ENCODE measurements at regions not wholly inside any gene's neighbourhood (a gene's known extent, or its start where the extent isn't known, plus 50 kb on each side); places are given as distances from the start of the nearest gene placed in this dataset.

GRCh38 chr18:56270671-56271250 is 367.6 kb downstream of the TXNL1 start:
- no peak for DNase-seq
- Mint-ChIP-seq H3K4me3 (ENCODE audit: unreplicated experiment) (no peak overlapping the region), H3K27ac (ENCODE audit: unreplicated experiment) (no peak overlapping the region), H3K9me3 (ENCODE audit: unreplicated experiment) (no peaks in the 10 kb centered on the region), H3K4me1 (ENCODE audit: low read depth, unreplicated experiment) (no peaks in the 10 kb centered on the region), H3K27me3 (ENCODE audit: insufficient read depth, unreplicated experiment) (peaks cover 11% of the 10 kb centered on the region), H3K36me3 (ENCODE audit: insufficient read depth, unreplicated experiment) (no peaks in the 10 kb centered on the region)
- H3K9me3 ChIP-seq = no peaks in the 10 kb centered on the region
- ChIA-PET CTCF (no interaction called here), POLR2A (no interaction called here)
- no peaks in the 10 kb centered on the region for H3K4me1 ChIP-seq
- intact Hi-C loops (cut with micrococcal nuclease; ENCODE audit: unreplicated experiment) = no loop called here
- no peaks in the 10 kb centered on the region for H3K36me3 ChIP-seq (ENCODE audit: control insufficient read depth, insufficient read depth, low read length)
- H3K27me3 ChIP-seq (replicated peaks; ENCODE audit: control insufficient read depth, insufficient read depth, low read length) = no peaks in the 10 kb centered on the region
- H3K4me3 ChIP-seq (ENCODE audit: low read depth, low read length) = no peak overlapping the region
- TF ChIP-seq CTCF (IDR thresholded peaks at IDR 0.05; ENCODE audit: insufficient read depth in 1 of 2, low read depth in 1 of 2, low read length in 1 of 2, severe bottlenecking in 1 of 2, unreplicated experiment in 1 of 2) = no peak
- no TSS peak for BruUV-seq (replicated peaks)

- Histone ChIP-seq H3K27me3 (replicated peaks; ENCODE audit: control insufficient read depth, insufficient read depth, low read length) (no peaks in the 10 kb centered on the region), H3K4me3 (ENCODE audit: low read depth, low read length) (no peak overlapping the region), H3K36me3 (ENCODE audit: control insufficient read depth, insufficient read depth, low read length) (no peaks in the 10 kb centered on the region), H3K4me1 (no peaks in the 10 kb centered on the region), H3K9me3 (no peaks in the 10 kb centered on the region)
- peaks cover 11% of the 10 kb centered on the region for H3K27me3 Mint-ChIP-seq (ENCODE audit: insufficient read depth, unreplicated experiment)
- POLR2A ChIA-PET = no interaction called here
- intact Hi-C loops (cut with micrococcal nuclease; ENCODE audit: unreplicated experiment) = no loop called here
- DNase-seq = no peak
- TF ChIP-seq CTCF (IDR thresholded peaks at IDR 0.05; ENCODE audit: insufficient read depth in 1 of 2, low read depth in 1 of 2, low read length in 1 of 2, severe bottlenecking in 1 of 2, unreplicated experiment in 1 of 2) = no peak
- CTCF ChIA-PET = no interaction called here
- no peaks in the 10 kb centered on the region for H3K9me3 Mint-ChIP-seq (ENCODE audit: unreplicated experiment)
- no peaks in the 10 kb centered on the region for H3K4me1 Mint-ChIP-seq (ENCODE audit: low read depth, unreplicated experiment)
- H3K4me3 Mint-ChIP-seq (ENCODE audit: unreplicated experiment) = no peak overlapping the region
- no peaks in the 10 kb centered on the region for H3K36me3 Mint-ChIP-seq (ENCODE audit: insufficient read depth, unreplicated experiment)
- no TSS peak for BruUV-seq (replicated peaks)
- H3K27ac Mint-ChIP-seq (ENCODE audit: unreplicated experiment) = no peak overlapping the region
Measured at GRCh38 chr18:56269958-56270357, 368.4 kb downstream of the TXNL1 start.

GRCh38 chr18:56268952-56269351 is 369.4 kb downstream of the TXNL1 start:
- peaks cover 11% of the 10 kb centered on the region for H3K27me3 Mint-ChIP-seq (ENCODE audit: insufficient read depth, unreplicated experiment)
- no peaks in the 10 kb centered on the region for H3K36me3 Mint-ChIP-seq (ENCODE audit: insufficient read depth, unreplicated experiment)
- DNase-seq = no peak
- H3K9me3 Mint-ChIP-seq (ENCODE audit: unreplicated experiment) = no peaks in the 10 kb centered on the region
- ChIA-PET POLR2A (no interaction called here), CTCF (no interaction called here)
- no peaks in the 10 kb centered on the region for H3K36me3 ChIP-seq (ENCODE audit: control insufficient read depth, insufficient read depth, low read length)
- H3K4me3 Mint-ChIP-seq (ENCODE audit: unreplicated experiment) = no peak overlapping the region
- no peak overlapping the region for H3K4me3 ChIP-seq (ENCODE audit: low read depth, low read length)
- intact Hi-C loops (cut with micrococcal nuclease; ENCODE audit: unreplicated experiment) = no loop called here
- no peaks in the 10 kb centered on the region for H3K4me1 Mint-ChIP-seq (ENCODE audit: low read depth, unreplicated experiment)
- H3K27me3 ChIP-seq (replicated peaks; ENCODE audit: control insufficient read depth, insufficient read depth, low read length) = no peaks in the 10 kb centered on the region
- H3K27ac Mint-ChIP-seq (ENCODE audit: unreplicated experiment) = no peak overlapping the region
- no peak for TF ChIP-seq CTCF (IDR thresholded peaks at IDR 0.05; ENCODE audit: insufficient read depth in 1 of 2, low read depth in 1 of 2, low read length in 1 of 2, severe bottlenecking in 1 of 2, unreplicated experiment in 1 of 2)
- no TSS peak for BruUV-seq (replicated peaks)
- no peaks in the 10 kb centered on the region for H3K4me1 ChIP-seq
- no peaks in the 10 kb centered on the region for H3K9me3 ChIP-seq

All from Caco-2 (cell line).